ENCODE measurements at regions not wholly inside any gene's neighbourhood (a gene's known extent, or its start where the extent isn't known, plus 50 kb on each side); places are given as distances from the start of the nearest gene placed in this dataset.

DNA sequence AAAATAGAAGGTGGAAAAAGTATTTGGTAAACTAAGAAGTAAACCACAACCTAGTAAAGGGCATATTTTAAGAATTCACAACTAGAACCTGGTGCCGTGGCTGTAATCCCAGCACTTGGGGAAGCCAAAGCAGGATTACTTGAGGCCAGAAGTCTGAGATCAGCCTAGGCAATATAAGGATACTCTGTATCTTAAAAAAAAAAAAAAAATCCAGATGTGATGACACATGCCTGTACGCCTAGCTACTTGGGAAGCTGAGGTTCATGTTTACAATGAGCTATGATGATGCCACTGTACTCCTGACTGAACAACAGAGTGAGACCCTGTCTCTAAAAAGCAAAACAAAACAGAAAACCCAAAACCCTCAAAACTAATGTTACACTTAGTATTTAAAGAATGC is 156.5 kb upstream of the XIST start:
- H3K4me1 ChIP-seq (ENCODE audit: control insufficient read depth, insufficient read depth, low read length): no peaks in the 10 kb centered on the region
- ATAC-seq (no peak), DNase-seq (no peak)
- no peaks in the 10 kb centered on the region for H3K36me3 ChIP-seq (ENCODE audit: control insufficient read depth, insufficient read depth, low read length)
- H3K9me3 ChIP-seq (ENCODE audit: control insufficient read depth, insufficient read depth, low read length): no peaks in the 10 kb centered on the region
- H3K9me3 Mint-ChIP-seq: no peaks in the 10 kb centered on the region
- no peaks in the 10 kb centered on the region for H3K27me3 Mint-ChIP-seq (ENCODE audit: low read depth in 2 of 2)
- intact Hi-C loops (cut with micrococcal nuclease): loop anchor here (2.0 kb wide), 1 partner anchor 46 kb away; no protein-coding TSS in a partner anchor
- peaks cover 9% of the 10 kb centered on the region for H3K36me3 Mint-ChIP-seq
- H3K27me3 ChIP-seq (ENCODE audit: control insufficient read depth, insufficient read depth, low read length): no peaks in the 10 kb centered on the region
- H3K27ac Mint-ChIP-seq: peak overlapping the region in 1 of 2 donors; percentile 36
- no peak overlapping the region for H3K4me3 Mint-ChIP-seq
- TF ChIP-seq, protein P1, sequence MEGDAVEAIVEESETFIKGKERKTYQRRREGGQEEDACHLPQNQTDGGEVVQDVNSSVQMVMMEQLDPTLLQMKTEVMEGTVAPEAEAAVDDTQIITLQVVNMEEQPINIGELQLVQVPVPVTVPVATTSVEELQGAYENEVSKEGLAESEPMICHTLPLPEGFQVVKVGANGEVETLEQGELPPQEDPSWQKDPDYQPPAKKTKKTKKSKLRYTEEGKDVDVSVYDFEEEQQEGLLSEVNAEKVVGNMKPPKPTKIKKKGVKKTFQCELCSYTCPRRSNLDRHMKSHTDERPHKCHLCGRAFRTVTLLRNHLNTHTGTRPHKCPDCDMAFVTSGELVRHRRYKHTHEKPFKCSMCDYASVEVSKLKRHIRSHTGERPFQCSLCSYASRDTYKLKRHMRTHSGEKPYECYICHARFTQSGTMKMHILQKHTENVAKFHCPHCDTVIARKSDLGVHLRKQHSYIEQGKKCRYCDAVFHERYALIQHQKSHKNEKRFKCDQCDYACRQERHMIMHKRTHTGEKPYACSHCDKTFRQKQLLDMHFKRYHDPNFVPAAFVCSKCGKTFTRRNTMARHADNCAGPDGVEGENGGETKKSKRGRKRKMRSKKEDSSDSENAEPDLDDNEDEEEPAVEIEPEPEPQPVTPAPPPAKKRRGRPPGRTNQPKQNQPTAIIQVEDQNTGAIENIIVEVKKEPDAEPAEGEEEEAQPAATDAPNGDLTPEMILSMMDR (IDR thresholded peaks at IDR 0.05): no peak
- H3K27ac ChIP-seq (ENCODE audit: low read length): no peak overlapping the region
- WGBS (ENCODE audit: insufficient coverage): 86% methylated on average over 1 of the region's 2 CpGs
- H3K4me1 Mint-ChIP-seq: no peaks in the 10 kb centered on the region
- H3K4me3 ChIP-seq (ENCODE audit: low read length): no peak overlapping the region

DNA sequence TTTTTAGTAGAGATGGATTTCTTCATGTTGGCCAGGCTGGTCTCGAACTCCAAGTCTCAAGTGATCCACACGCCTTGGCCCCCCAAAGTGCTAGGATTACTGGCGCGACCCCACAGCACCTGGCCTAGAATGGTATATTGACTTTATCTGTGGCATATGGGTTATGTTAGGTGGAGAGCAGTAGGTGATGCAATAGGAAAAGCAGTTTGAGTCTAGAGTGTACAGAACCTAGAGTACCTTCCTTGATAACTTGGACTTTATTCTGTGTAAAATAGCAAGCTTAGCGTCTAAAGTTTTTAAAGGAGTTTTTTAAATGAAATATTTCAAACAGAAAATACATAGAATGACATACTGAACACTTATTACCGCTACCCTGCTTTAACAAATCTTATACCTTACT is 139.5 kb upstream of the XIST start:
- H3K27ac Mint-ChIP-seq: peak overlapping the region in 1 of 2 donors; percentile 30
- Histone ChIP-seq H3K4me1 (ENCODE audit: control insufficient read depth, insufficient read depth, low read length) (no peaks in the 10 kb centered on the region), H3K27me3 (ENCODE audit: control insufficient read depth, insufficient read depth, low read length) (no peaks in the 10 kb centered on the region), H3K4me3 (ENCODE audit: low read length) (no peak overlapping the region), H3K9me3 (ENCODE audit: control insufficient read depth, insufficient read depth, low read length) (no peaks in the 10 kb centered on the region), H3K36me3 (ENCODE audit: control insufficient read depth, insufficient read depth, low read length) (peaks cover 7% of the 10 kb centered on the region), H3K27ac (ENCODE audit: low read length) (no peak overlapping the region)
- H3K4me1 Mint-ChIP-seq: peaks cover 6 to 11% of the 10 kb centered on the region in 2 donors
- ATAC-seq (no peak), DNase-seq (no peak)
- WGBS (ENCODE audit: insufficient coverage): 95% methylated on average over 4 of the region's 6 CpGs
- peaks cover 13% of the 10 kb centered on the region for H3K36me3 Mint-ChIP-seq
- H3K4me3 Mint-ChIP-seq: no peak overlapping the region
- no peaks in the 10 kb centered on the region for H3K9me3 Mint-ChIP-seq
- TF ChIP-seq, protein P1 (IDR thresholded peaks at IDR 0.05): no peak
- intact Hi-C loops (cut with micrococcal nuclease): no loop called here
- no peaks in the 10 kb centered on the region for H3K27me3 Mint-ChIP-seq (ENCODE audit: low read depth in 2 of 2)

DNA sequence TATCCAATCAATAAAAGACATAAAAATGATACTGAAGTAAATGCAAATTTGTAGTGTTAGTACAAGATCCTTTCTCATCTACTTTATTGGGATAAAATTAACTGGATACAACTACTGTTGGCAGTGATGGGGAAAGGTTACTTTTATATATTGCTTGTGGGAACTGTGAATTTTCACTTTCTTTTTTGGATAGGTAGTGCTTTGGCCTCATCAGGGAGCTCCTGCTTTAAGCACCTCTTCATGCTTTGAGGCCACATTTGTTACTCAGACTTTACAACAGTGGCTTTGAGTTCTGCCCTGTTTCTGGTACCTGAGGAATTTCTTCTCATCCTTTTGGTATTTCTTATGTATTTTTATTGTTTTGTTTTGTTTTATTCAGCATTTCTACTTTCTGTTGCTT is 134.7 kb upstream of the XIST start:
- H3K9me3 ChIP-seq (ENCODE audit: control insufficient read depth, insufficient read depth, low read length): no peaks in the 10 kb centered on the region
- DNase-seq: no peak
- Mint-ChIP-seq H3K36me3 (peaks cover 8% of the 10 kb centered on the region), H3K27ac (peak overlapping the region in 1 of 2 donors; percentile 50), H3K27me3 (ENCODE audit: low read depth in 2 of 2) (no peaks in the 10 kb centered on the region), H3K4me3 (no peak overlapping the region), H3K9me3 (no peaks in the 10 kb centered on the region), H3K4me1 (peaks cover 5 to 13% of the 10 kb centered on the region in 2 donors)
- no peak for ATAC-seq
- no peak overlapping the region for H3K27ac ChIP-seq (ENCODE audit: low read length)
- no peaks in the 10 kb centered on the region for H3K4me1 ChIP-seq (ENCODE audit: control insufficient read depth, insufficient read depth, low read length)
- no peak overlapping the region for H3K4me3 ChIP-seq (ENCODE audit: low read length)
- no peaks in the 10 kb centered on the region for H3K27me3 ChIP-seq (ENCODE audit: control insufficient read depth, insufficient read depth, low read length)
- H3K36me3 ChIP-seq (ENCODE audit: control insufficient read depth, insufficient read depth, low read length): no peaks in the 10 kb centered on the region
- intact Hi-C loops (cut with micrococcal nuclease): no loop called here
- TF ChIP-seq, protein P1 (IDR thresholded peaks at IDR 0.05): no peak

DNA sequence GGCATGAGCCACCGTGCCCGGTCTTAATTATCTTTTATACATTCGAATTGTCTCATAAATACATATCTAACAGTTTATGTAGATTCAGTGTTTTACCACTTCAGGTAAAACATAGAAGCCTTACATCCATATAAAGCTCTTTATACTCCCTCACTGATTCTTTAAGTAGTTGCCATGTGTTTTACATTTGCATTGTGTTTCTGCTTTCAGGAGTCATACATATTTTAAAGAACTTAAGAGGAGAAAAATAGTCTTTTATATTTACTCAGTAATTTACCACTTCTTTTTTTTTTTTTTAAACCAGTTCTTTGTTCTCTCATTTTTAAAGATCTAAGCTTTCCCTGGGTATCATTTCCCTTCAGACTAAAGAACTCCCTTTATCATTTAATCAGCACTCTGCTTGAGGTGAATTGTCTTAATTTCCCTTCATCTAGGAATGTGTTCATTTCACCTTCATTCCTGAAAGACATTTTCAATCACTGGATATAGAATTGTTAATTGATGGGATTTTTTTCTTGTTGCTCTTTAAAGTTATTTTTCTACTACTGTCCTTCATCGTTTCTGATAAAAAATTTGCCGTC is 127.1 kb upstream of the XIST start:
- no peak for ATAC-seq
- Mint-ChIP-seq H3K4me1 (peaks cover 15 to 43% of the 10 kb centered on the region in 2 donors), H3K36me3 (no peaks in the 10 kb centered on the region), H3K27me3 (ENCODE audit: low read depth in 2 of 2) (no peaks in the 10 kb centered on the region), H3K27ac (peak overlapping the region; percentile 33 to 43), H3K9me3 (no peaks in the 10 kb centered on the region), H3K4me3 (no peak overlapping the region)
- H3K4me3 ChIP-seq (ENCODE audit: low read length): no peak overlapping the region
- H3K9me3 ChIP-seq (ENCODE audit: control insufficient read depth, insufficient read depth, low read length): no peaks in the 10 kb centered on the region
- TF ChIP-seq, protein P1 (IDR thresholded peaks at IDR 0.05): no peak
- H3K4me1 ChIP-seq (ENCODE audit: control insufficient read depth, insufficient read depth, low read length): peaks cover 8% of the 10 kb centered on the region
- no peaks in the 10 kb centered on the region for H3K27me3 ChIP-seq (ENCODE audit: control insufficient read depth, insufficient read depth, low read length)
- 83% methylated on average over 1 of the region's 5 CpGs for WGBS (ENCODE audit: insufficient coverage)
- intact Hi-C loops (cut with micrococcal nuclease): no loop called here
- no peak for DNase-seq
- no peaks in the 10 kb centered on the region for H3K36me3 ChIP-seq (ENCODE audit: control insufficient read depth, insufficient read depth, low read length)
- no peak overlapping the region for H3K27ac ChIP-seq (ENCODE audit: low read length)
